ENCODE measurements at regions not wholly inside any gene's neighbourhood (a gene's known extent, or its start where the extent isn't known, plus 50 kb on each side); places are given as distances from the start of the nearest gene placed in this dataset.
"Not testable (repeated sequence)": the region's sequence is repeated elsewhere in the genome, so short reads cannot be mapped to it uniquely, and the experiment has no call there.

GRCh38 chr3:101970905-101971304, 121.6 kb downstream of the NFKBIZ start:
- Histone ChIP-seq H3K4me3 (ENCODE audit: insufficient read depth, low read depth, low read length, poor library complexity, severe bottlenecking) (no peak overlapping the region), H3K9me3 (ENCODE audit: control insufficient read depth, low read length) (no peaks in the 10 kb centered on the region), H3K36me3 (ENCODE audit: control insufficient read depth, insufficient read depth, low read length) (no peaks in the 10 kb centered on the region), H3K27me3 (replicated peaks; ENCODE audit: control insufficient read depth, insufficient read depth, low read length, poor library complexity, severe bottlenecking) (no peaks in the 10 kb centered on the region), H3K27ac (ENCODE audit: insufficient read depth, low read length, poor library complexity, severe bottlenecking) (no peak overlapping the region), H3K4me1 (ENCODE audit: control insufficient read depth, insufficient read depth, low read length, poor library complexity, severe bottlenecking) (no peaks in the 10 kb centered on the region)
- DNase-seq = no peak

GRCh38 chr3:101972430-101973162, 123.3 kb downstream of the NFKBIZ start:
- Histone ChIP-seq H3K4me3 (ENCODE audit: insufficient read depth, low read depth, low read length, poor library complexity, severe bottlenecking) (no peak overlapping the region), H3K27me3 (replicated peaks; ENCODE audit: control insufficient read depth, insufficient read depth, low read length, poor library complexity, severe bottlenecking) (no peaks in the 10 kb centered on the region), H3K36me3 (ENCODE audit: control insufficient read depth, insufficient read depth, low read length) (no peaks in the 10 kb centered on the region), H3K27ac (ENCODE audit: insufficient read depth, low read length, poor library complexity, severe bottlenecking) (no peak overlapping the region), H3K4me1 (ENCODE audit: control insufficient read depth, insufficient read depth, low read length, poor library complexity, severe bottlenecking) (no peaks in the 10 kb centered on the region), H3K9me3 (ENCODE audit: control insufficient read depth, low read length) (no peaks in the 10 kb centered on the region)
- DNase-seq = no peak

GRCh38 chr3:101973163-101973505, 123.8 kb downstream of the NFKBIZ start:
- no peak overlapping the region for H3K27ac ChIP-seq (ENCODE audit: insufficient read depth, low read length, poor library complexity, severe bottlenecking)
- H3K4me1 ChIP-seq (ENCODE audit: control insufficient read depth, insufficient read depth, low read length, poor library complexity, severe bottlenecking) = no peaks in the 10 kb centered on the region

GRCh38 chr3:101975415-101975814, 126.1 kb downstream of the NFKBIZ start:
- H3K9me3 ChIP-seq (ENCODE audit: control insufficient read depth, low read length); H3K27me3 ChIP-seq (replicated peaks; ENCODE audit: control insufficient read depth, insufficient read depth, low read length, poor library complexity, severe bottlenecking); DNase-seq; H3K27ac ChIP-seq (ENCODE audit: insufficient read depth, low read length, poor library complexity, severe bottlenecking); H3K4me3 ChIP-seq (ENCODE audit: insufficient read depth, low read depth, low read length, poor library complexity, severe bottlenecking); H3K36me3 ChIP-seq (ENCODE audit: control insufficient read depth, insufficient read depth, low read length); H3K4me1 ChIP-seq (ENCODE audit: control insufficient read depth, insufficient read depth, low read length, poor library complexity, severe bottlenecking): not testable (repeated sequence)

More at GRCh38 chr3:101973163-101973505, 123.8 kb downstream of the NFKBIZ start:
- no peaks in the 10 kb centered on the region for H3K36me3 ChIP-seq (ENCODE audit: control insufficient read depth, insufficient read depth, low read length)
- no peaks in the 10 kb centered on the region for H3K27me3 ChIP-seq (replicated peaks; ENCODE audit: control insufficient read depth, insufficient read depth, low read length, poor library complexity, severe bottlenecking)
- H3K9me3 ChIP-seq (ENCODE audit: control insufficient read depth, low read length) = no peaks in the 10 kb centered on the region
- no peak overlapping the region for H3K4me3 ChIP-seq (ENCODE audit: insufficient read depth, low read depth, low read length, poor library complexity, severe bottlenecking)
- DNase-seq = no peak

- no peak overlapping the region for H3K4me3 ChIP-seq (ENCODE audit: insufficient read depth, low read depth, low read length, poor library complexity, severe bottlenecking)
- H3K9me3 ChIP-seq (ENCODE audit: control insufficient read depth, low read length) = no peaks in the 10 kb centered on the region
- H3K36me3 ChIP-seq (ENCODE audit: control insufficient read depth, insufficient read depth, low read length) = no peaks in the 10 kb centered on the region
- no peaks in the 10 kb centered on the region for H3K27me3 ChIP-seq (replicated peaks; ENCODE audit: control insufficient read depth, insufficient read depth, low read length, poor library complexity, severe bottlenecking)
- H3K4me1 ChIP-seq (ENCODE audit: control insufficient read depth, insufficient read depth, low read length, poor library complexity, severe bottlenecking) = no peaks in the 10 kb centered on the region
- no peak for DNase-seq
- H3K27ac ChIP-seq (ENCODE audit: insufficient read depth, low read length, poor library complexity, severe bottlenecking) = no peak overlapping the region
Observed at GRCh38 chr3:101976473-101976872, 127.2 kb downstream of the NFKBIZ start.

GRCh38 chr3:101978348-101978747, 129.0 kb downstream of the NFKBIZ start:
- H3K4me1 ChIP-seq (ENCODE audit: control insufficient read depth, insufficient read depth, low read length, poor library complexity, severe bottlenecking) = no peaks in the 10 kb centered on the region
- no peaks in the 10 kb centered on the region for H3K36me3 ChIP-seq (ENCODE audit: control insufficient read depth, insufficient read depth, low read length)
- no peak overlapping the region for H3K27ac ChIP-seq (ENCODE audit: insufficient read depth, low read length, poor library complexity, severe bottlenecking)
- H3K4me3 ChIP-seq (ENCODE audit: insufficient read depth, low read depth, low read length, poor library complexity, severe bottlenecking) = no peak overlapping the region
- no peak for DNase-seq
- H3K27me3 ChIP-seq (replicated peaks; ENCODE audit: control insufficient read depth, insufficient read depth, low read length, poor library complexity, severe bottlenecking) = no peaks in the 10 kb centered on the region
- H3K9me3 ChIP-seq (ENCODE audit: control insufficient read depth, low read length) = no peaks in the 10 kb centered on the region

- H3K27ac ChIP-seq (ENCODE audit: insufficient read depth, low read length, poor library complexity, severe bottlenecking) = no peak overlapping the region
- H3K27me3 ChIP-seq (replicated peaks; ENCODE audit: control insufficient read depth, insufficient read depth, low read length, poor library complexity, severe bottlenecking) = no peaks in the 10 kb centered on the region
- no peaks in the 10 kb centered on the region for H3K4me1 ChIP-seq (ENCODE audit: control insufficient read depth, insufficient read depth, low read length, poor library complexity, severe bottlenecking)
- no peak overlapping the region for H3K4me3 ChIP-seq (ENCODE audit: insufficient read depth, low read depth, low read length, poor library complexity, severe bottlenecking)
- no peak for DNase-seq
- H3K36me3 ChIP-seq (ENCODE audit: control insufficient read depth, insufficient read depth, low read length) = no peaks in the 10 kb centered on the region
- no peaks in the 10 kb centered on the region for H3K9me3 ChIP-seq (ENCODE audit: control insufficient read depth, low read length)
Observed at GRCh38 chr3:101979033-101979432, 129.7 kb downstream of the NFKBIZ start.

GRCh38 chr3:101984356-101984755, 135.0 kb downstream of the NFKBIZ start:
- Histone ChIP-seq H3K27ac (ENCODE audit: insufficient read depth, low read length, poor library complexity, severe bottlenecking) (no peak overlapping the region), H3K36me3 (ENCODE audit: control insufficient read depth, insufficient read depth, low read length) (no peaks in the 10 kb centered on the region), H3K4me3 (ENCODE audit: insufficient read depth, low read depth, low read length, poor library complexity, severe bottlenecking) (no peak overlapping the region), H3K9me3 (ENCODE audit: control insufficient read depth, low read length) (no peaks in the 10 kb centered on the region), H3K4me1 (ENCODE audit: control insufficient read depth, insufficient read depth, low read length, poor library complexity, severe bottlenecking) (no peaks in the 10 kb centered on the region), H3K27me3 (replicated peaks; ENCODE audit: control insufficient read depth, insufficient read depth, low read length, poor library complexity, severe bottlenecking) (no peaks in the 10 kb centered on the region)
- DNase-seq = no peak

GRCh38 chr3:101988596-101988995, 139.3 kb downstream of the NFKBIZ start:
- H3K4me1 ChIP-seq (ENCODE audit: control insufficient read depth, insufficient read depth, low read length, poor library complexity, severe bottlenecking) = no peaks in the 10 kb centered on the region
- no peak overlapping the region for H3K4me3 ChIP-seq (ENCODE audit: insufficient read depth, low read depth, low read length, poor library complexity, severe bottlenecking)
- DNase-seq = no peak
- H3K27me3 ChIP-seq (replicated peaks; ENCODE audit: control insufficient read depth, insufficient read depth, low read length, poor library complexity, severe bottlenecking) = no peaks in the 10 kb centered on the region
- H3K27ac ChIP-seq (ENCODE audit: insufficient read depth, low read length, poor library complexity, severe bottlenecking) = no peak overlapping the region
- no peaks in the 10 kb centered on the region for H3K36me3 ChIP-seq (ENCODE audit: control insufficient read depth, insufficient read depth, low read length)
- no peaks in the 10 kb centered on the region for H3K9me3 ChIP-seq (ENCODE audit: control insufficient read depth, low read length)

GRCh38 chr3:101989578-101990200, 140.4 kb downstream of the NFKBIZ start:
- no peak for DNase-seq
- no peaks in the 10 kb centered on the region for H3K27me3 ChIP-seq (replicated peaks; ENCODE audit: control insufficient read depth, insufficient read depth, low read length, poor library complexity, severe bottlenecking)
- H3K4me3 ChIP-seq (ENCODE audit: insufficient read depth, low read depth, low read length, poor library complexity, severe bottlenecking) = no peak overlapping the region
- no peaks in the 10 kb centered on the region for H3K36me3 ChIP-seq (ENCODE audit: control insufficient read depth, insufficient read depth, low read length)
- H3K27ac ChIP-seq (ENCODE audit: insufficient read depth, low read length, poor library complexity, severe bottlenecking) = no peak overlapping the region
- no peaks in the 10 kb centered on the region for H3K9me3 ChIP-seq (ENCODE audit: control insufficient read depth, low read length)
- H3K4me1 ChIP-seq (ENCODE audit: control insufficient read depth, insufficient read depth, low read length, poor library complexity, severe bottlenecking) = no peaks in the 10 kb centered on the region

Data from effector memory CD4-positive, alpha-beta T cell (primary cell).